Testis (tissue), 2 donors: ENCODE measurements at regions not wholly inside any gene's neighbourhood (a gene's known extent, or its start where the extent isn't known, plus 50 kb on each side); places are given as distances from the start of the nearest gene placed in this dataset.

Experiments used
- DNase-seq: peaks from one replicate; pipeline ENCODE4 v3.0.0-alpha.2; 2019
- H3K27ac ChIP-seq, 2 donors: fragments of 200-600 bp; sonication (generic); one replicate each; pipeline ENCODE4 v1.5.1; 2019
- H3K27me3 ChIP-seq: fragments of 200-600 bp; sonication (generic); one replicate; pipeline ENCODE4 v1.5.1; 2019
- H3K36me3 ChIP-seq: fragments of 200-600 bp; sonication (generic); one replicate; pipeline ENCODE4 v1.5.1; 2017; ENCODE audit warnings: low read depth; ENCODE audit errors: missing control alignments
- H3K4me1 ChIP-seq: fragments of 200-600 bp; sonication (generic); one replicate; pipeline ENCODE4 v1.5.1; 2019
- H3K4me3 ChIP-seq, 2 donors: fragments of 200-600 bp; sonication (generic); one replicate each; pipeline ENCODE4 v1.5.1; 2017 to 2019
- H3K9me3 ChIP-seq: fragments of 200-600 bp; sonication (generic); one replicate; pipeline ENCODE4 v1.5.1; 2017
- POLR2A ChIP-seq: fragments of 450-650 bp; IDR thresholded peaks from one replicate; pipeline ENCODE4 v1.6.1; 2017; ENCODE audit warnings: antibody characterized with exemption, mild to moderate bottlenecking, moderate library complexity
- WGBS, 2 donors: methylation state at CpG; one replicate each; pipeline ENCODE4 v1.1.5; 2018; 5-methylcytosine and 5-hydroxymethylcytosine counted together
- intact Hi-C: fragments of 100-400 bp; cut with DNase I; formaldehyde crosslinking; loops from one replicate; pipeline ENCODE4 v1.15.1; 2023; ENCODE audit warnings: low total_unique reads
- TF ChIP-seq, protein P1 (sequence below), 3 experiments: fragments of 450-650 bp in 2 of 3; fragments of 200-600 bp in 1 of 3; sonication (generic) in 1 of 3; IDR thresholded peaks; one replicate each; pipeline ENCODE4 v1.5.1; 2016 to 2019; ENCODE audit warnings: antibody characterized with exemption in 3 of 3, mild to moderate bottlenecking in 2 of 3, moderate library complexity in 1 of 3

GRCh38 chr12:130227641-130228040 lies 65.4 kb downstream of the FZD10 start:
- WGBS, 2 donors = 61 to 78% methylated on average over 4 of the region's 4 CpGs
- intact Hi-C loops = no loop called here
- H3K4me1 ChIP-seq = no peaks in the 10 kb centered on the region
- no peaks in the 10 kb centered on the region for H3K27me3 ChIP-seq
- H3K27ac ChIP-seq = no peak overlapping the region
- TF ChIP-seq, protein P1, sequence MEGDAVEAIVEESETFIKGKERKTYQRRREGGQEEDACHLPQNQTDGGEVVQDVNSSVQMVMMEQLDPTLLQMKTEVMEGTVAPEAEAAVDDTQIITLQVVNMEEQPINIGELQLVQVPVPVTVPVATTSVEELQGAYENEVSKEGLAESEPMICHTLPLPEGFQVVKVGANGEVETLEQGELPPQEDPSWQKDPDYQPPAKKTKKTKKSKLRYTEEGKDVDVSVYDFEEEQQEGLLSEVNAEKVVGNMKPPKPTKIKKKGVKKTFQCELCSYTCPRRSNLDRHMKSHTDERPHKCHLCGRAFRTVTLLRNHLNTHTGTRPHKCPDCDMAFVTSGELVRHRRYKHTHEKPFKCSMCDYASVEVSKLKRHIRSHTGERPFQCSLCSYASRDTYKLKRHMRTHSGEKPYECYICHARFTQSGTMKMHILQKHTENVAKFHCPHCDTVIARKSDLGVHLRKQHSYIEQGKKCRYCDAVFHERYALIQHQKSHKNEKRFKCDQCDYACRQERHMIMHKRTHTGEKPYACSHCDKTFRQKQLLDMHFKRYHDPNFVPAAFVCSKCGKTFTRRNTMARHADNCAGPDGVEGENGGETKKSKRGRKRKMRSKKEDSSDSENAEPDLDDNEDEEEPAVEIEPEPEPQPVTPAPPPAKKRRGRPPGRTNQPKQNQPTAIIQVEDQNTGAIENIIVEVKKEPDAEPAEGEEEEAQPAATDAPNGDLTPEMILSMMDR (IDR thresholded peaks at IDR 0.05) = no peak
- TF ChIP-seq POLR2A = no peak
- no peaks in the 10 kb centered on the region for H3K9me3 ChIP-seq
- H3K4me3 ChIP-seq = no peak overlapping the region
- no peaks in the 10 kb centered on the region for H3K36me3 ChIP-seq
- DNase-seq = no peak

DNA sequence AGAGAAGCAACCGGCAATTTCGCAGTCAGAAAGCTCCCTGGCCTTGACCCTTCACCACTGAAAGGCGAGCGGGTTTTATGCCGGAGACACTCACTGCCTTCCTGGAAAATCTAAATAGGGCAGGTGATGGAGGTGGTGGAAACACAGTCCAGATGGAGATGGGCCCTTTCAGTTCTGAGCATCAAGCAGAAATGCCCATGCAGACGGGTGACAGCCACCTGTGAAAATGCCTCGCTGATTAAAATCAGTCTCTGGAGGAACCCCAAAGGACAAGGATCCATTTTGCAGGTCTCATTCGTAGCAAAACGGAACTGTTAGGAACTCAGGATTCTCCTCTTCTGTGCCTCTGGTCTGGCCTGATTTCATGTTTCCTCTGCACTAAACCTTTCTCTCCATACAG lies 74.2 kb downstream of the FZD10 start:
- Histone ChIP-seq H3K27ac (no peak overlapping the region), H3K4me1 (no peaks in the 10 kb centered on the region), H3K4me3 (no peak overlapping the region), H3K27me3 (no peaks in the 10 kb centered on the region), H3K9me3 (no peaks in the 10 kb centered on the region), H3K36me3 (no peaks in the 10 kb centered on the region)
- intact Hi-C loops = no loop called here
- no peak for TF ChIP-seq POLR2A
- TF ChIP-seq, protein P1 (IDR thresholded peaks at IDR 0.05) = no peak
- no peak for DNase-seq
- 61 to 76% methylated on average over 9 of the region's 9 CpGs for WGBS, 2 donors

DNA sequence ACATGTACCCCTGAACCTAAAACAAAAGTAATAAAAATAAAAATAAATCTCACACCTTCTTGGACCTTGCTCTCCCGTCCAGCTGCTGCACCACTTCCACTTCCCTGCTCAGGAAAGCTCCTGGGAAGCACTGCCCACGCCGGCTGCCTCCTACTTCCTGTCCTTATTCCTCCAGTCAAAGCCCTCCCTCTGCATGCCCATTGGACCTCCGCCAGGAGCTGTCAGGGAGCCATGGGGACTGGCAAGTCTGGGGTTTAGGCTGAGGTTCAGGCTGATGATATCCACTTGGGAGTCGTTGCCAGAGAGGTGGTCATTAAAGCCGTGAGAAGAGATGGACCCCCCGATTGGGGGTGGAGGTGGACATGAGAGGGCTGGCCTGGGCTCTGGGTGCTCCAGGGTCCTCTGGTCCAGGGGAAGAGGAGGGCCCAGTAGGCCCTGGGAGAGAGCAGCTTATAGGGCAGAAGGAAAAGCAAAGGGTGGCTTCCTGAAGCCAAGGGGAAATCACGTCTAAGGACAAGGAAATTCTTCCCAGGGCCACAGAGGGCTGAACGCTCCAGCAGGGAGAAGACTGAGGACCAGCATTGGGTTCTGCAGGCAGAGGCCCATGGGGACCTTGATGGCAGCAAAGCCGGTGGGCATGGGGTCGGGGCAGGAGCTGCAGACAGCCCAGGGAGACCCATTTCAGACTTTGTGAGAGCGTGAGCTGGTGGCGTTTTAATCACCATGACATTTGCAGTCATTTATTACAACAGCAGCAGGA lies 78.7 kb downstream of the FZD10 start:
- TF ChIP-seq, protein P1 (IDR thresholded peaks at IDR 0.05) = no peak
- TF ChIP-seq POLR2A = no peak
- no peak for DNase-seq

GRCh38 chr12:130242506-130242905 lies 80.2 kb downstream of the FZD10 start:
- Histone ChIP-seq H3K27me3 (no peaks in the 10 kb centered on the region), H3K4me1 (no peaks in the 10 kb centered on the region), H3K4me3 (no peak overlapping the region), H3K36me3 (no peaks in the 10 kb centered on the region), H3K9me3 (no peaks in the 10 kb centered on the region), H3K27ac (no peak overlapping the region)
- 71 to 75% methylated on average over 7 of the region's 7 CpGs for WGBS, 2 donors
- intact Hi-C loops = no loop called here
- DNase-seq = no peak
- no peak for TF ChIP-seq POLR2A
- TF ChIP-seq, protein P1 (IDR thresholded peaks at IDR 0.05) = no peak

More for the DNA sequence above, 78.7 kb downstream of the FZD10 start:
- no peaks in the 10 kb centered on the region for H3K9me3 ChIP-seq
- no peaks in the 10 kb centered on the region for H3K36me3 ChIP-seq
- no peaks in the 10 kb centered on the region for H3K4me1 ChIP-seq
- H3K27ac ChIP-seq = no peak overlapping the region
- 73 to 81% methylated on average over 13 of the region's 13 CpGs for WGBS, 2 donors
- no peaks in the 10 kb centered on the region for H3K27me3 ChIP-seq
- H3K4me3 ChIP-seq = no peak overlapping the region
- intact Hi-C loops = no loop called here

- TF ChIP-seq, protein P1 (IDR thresholded peaks at IDR 0.05) = no peak
- TF ChIP-seq POLR2A = no peak
- Histone ChIP-seq H3K36me3 (no peaks in the 10 kb centered on the region), H3K4me1 (no peaks in the 10 kb centered on the region), H3K9me3 (no peaks in the 10 kb centered on the region), H3K27me3 (no peaks in the 10 kb centered on the region), H3K4me3 (no peak overlapping the region), H3K27ac (no peak overlapping the region)
- DNase-seq = no peak
- 70 to 78% methylated on average over 6 of the region's 6 CpGs for WGBS, 2 donors
- intact Hi-C loops = no loop called here
These were observed 83.0 kb downstream of the FZD10 start for GRCh38 chr12:130245251-130245650.
